ENCODE measurements at regions not wholly inside any gene's neighbourhood (a gene's known extent, or its start where the extent isn't known, plus 50 kb on each side); places are given as distances from the start of the nearest gene placed in this dataset.
"Not testable (repeated sequence)": the region's sequence is repeated elsewhere in the genome, so short reads cannot be mapped to it uniquely, and the experiment has no call there.

GRCh38 chr3:130800829-130801228 is 54.2 kb upstream of the PIK3R4 start:
- no peak for DNase-seq

- DNase-seq: no peak
Observed at GRCh38 chr3:130801473-130801872, 54.8 kb upstream of the PIK3R4 start.

- no peak for DNase-seq
Observed at GRCh38 chr3:130811557-130811956, 64.9 kb upstream of the PIK3R4 start.

GRCh38 chr3:130814691-130815472 is 68.3 kb upstream of the PIK3R4 start:
- no peak for DNase-seq

- DNase-seq: no peak
Observed at GRCh38 chr3:130816561-130817445, 70.2 kb upstream of the PIK3R4 start.

- DNase-seq: not testable (repeated sequence)
Observed at GRCh38 chr3:130818066-130818465, 71.4 kb upstream of the PIK3R4 start.

- DNase-seq: peak; percentile 80
Observed at GRCh38 chr3:130820976-130821375, 72.9 kb upstream of the ATP2C1 start.

GRCh38 chr3:130821806-130822205 is 72.1 kb upstream of the ATP2C1 start:
- no peak for DNase-seq

GRCh38 chr3:130823241-130823884 is 70.5 kb upstream of the ATP2C1 start:
- no peak for DNase-seq

- no peak for DNase-seq
Observed at GRCh38 chr3:130823996-130824395, 69.9 kb upstream of the ATP2C1 start.

- no peak for DNase-seq
Observed at GRCh38 chr3:130825762-130826299, 68.1 kb upstream of the ATP2C1 start.

- no peak for DNase-seq
Observed at GRCh38 chr3:130826516-130827182, 67.2 kb upstream of the ATP2C1 start.

- DNase-seq: no peak
Observed at GRCh38 chr3:130827486-130827885, 66.4 kb upstream of the ATP2C1 start.

GRCh38 chr3:130828948-130829947 is 64.6 kb upstream of the ATP2C1 start:
- no peak for DNase-seq

- no peak for DNase-seq
Observed at GRCh38 chr3:130831719-130832400, 62.0 kb upstream of the ATP2C1 start.

- DNase-seq: not testable (repeated sequence)
Observed at GRCh38 chr3:130832401-130832746, 61.5 kb upstream of the ATP2C1 start.

- peak; percentile 63 for DNase-seq
Observed at GRCh38 chr3:130834476-130834875, 59.4 kb upstream of the ATP2C1 start.

- peak; percentile 97 for DNase-seq
Observed at GRCh38 chr3:130835483-130835882, 58.4 kb upstream of the ATP2C1 start.

- DNase-seq: no peak
Observed at GRCh38 chr3:130838898-130839600, 54.8 kb upstream of the ATP2C1 start.

GRCh38 chr3:130839813-130840212 is 54.1 kb upstream of the ATP2C1 start:
- no peak for DNase-seq

Data from NCI-H226 (cell line).